Middle frontal gyrus (tissue), 1 donor: ENCODE measurements at regions not wholly inside any gene's neighbourhood (a gene's known extent, or its start where the extent isn't known, plus 50 kb on each side); places are given as distances from the start of the nearest gene placed in this dataset.
"Not testable (repeated sequence)": the region's sequence is repeated elsewhere in the genome, so short reads cannot be mapped to it uniquely, and the experiment has no call there.

Source experiments
- DNase-seq: peaks from one replicate; pipeline ENCODE4 v3.0.0-alpha.2; 2015; ENCODE audit warnings: low spot score; ENCODE audit errors: extremely low spot score

- no peak for DNase-seq
Measured at GRCh38 chr2:234249873-234250272, 199.4 kb downstream of the SPP2 start.

GRCh38 chr2:234249034-234249735 lies 198.7 kb downstream of the SPP2 start:
- DNase-seq = no peak

- DNase-seq = not testable (repeated sequence)
Measured at GRCh38 chr2:234248213-234248710, 197.8 kb downstream of the SPP2 start.

- DNase-seq = no peak
Measured at GRCh38 chr2:234247453-234248180, 197.1 kb downstream of the SPP2 start.

DNA sequence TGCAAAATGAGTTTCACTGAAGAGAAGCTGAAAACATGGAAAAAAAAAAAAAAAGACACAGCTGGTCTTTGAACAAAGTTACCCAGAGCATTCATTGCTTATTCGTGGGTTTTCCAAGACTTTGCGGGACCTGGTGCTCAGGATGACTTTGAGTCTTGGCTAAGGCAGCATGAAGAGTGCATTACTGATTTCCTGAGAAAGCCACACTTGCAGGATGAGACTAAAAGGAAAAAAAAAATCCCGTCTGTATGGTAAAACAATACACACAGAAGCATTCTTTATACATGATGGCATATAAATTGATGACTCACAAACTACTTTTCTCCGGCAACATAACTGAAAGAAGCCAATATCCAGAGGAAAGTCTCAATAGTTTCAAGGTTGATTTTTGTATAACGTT lies 195.4 kb downstream of the SPP2 start:
- DNase-seq = no peak

DNA sequence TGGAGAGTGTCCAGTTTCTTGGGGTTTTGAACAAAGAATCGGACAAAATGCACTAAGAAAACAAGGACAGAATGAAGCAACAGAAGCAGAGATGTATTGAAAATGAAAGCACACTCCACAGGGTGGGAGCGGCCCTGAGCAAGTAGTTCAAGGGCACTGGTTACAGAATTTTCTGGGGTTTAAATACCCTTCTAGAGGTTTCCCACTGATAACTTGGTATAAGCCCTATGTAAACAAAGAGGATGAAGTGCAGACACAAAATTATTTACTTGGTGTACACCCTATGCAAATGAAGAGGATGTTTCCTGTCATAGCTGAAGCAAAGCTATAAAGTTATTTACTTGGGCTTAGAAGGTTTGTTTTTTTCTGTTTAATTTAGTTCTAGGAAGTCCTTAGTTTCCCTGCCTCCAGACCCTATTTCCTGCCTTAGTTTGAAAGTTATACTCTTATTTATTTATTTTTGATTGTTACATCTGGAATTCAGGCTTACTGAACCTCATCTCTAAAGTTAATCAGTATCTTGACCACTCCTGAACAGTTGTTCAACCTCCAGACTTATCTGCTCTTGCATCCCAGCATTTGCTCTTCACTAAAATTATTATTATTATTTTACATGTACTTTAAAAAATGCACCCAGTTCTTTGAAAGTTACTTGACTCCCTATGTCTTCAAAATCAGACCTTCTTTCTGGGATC lies 193.5 kb downstream of the SPP2 start:
- no peak for DNase-seq

- no peak for DNase-seq
Measured at GRCh38 chr2:234242459-234242836, 191.9 kb downstream of the SPP2 start.

DNA sequence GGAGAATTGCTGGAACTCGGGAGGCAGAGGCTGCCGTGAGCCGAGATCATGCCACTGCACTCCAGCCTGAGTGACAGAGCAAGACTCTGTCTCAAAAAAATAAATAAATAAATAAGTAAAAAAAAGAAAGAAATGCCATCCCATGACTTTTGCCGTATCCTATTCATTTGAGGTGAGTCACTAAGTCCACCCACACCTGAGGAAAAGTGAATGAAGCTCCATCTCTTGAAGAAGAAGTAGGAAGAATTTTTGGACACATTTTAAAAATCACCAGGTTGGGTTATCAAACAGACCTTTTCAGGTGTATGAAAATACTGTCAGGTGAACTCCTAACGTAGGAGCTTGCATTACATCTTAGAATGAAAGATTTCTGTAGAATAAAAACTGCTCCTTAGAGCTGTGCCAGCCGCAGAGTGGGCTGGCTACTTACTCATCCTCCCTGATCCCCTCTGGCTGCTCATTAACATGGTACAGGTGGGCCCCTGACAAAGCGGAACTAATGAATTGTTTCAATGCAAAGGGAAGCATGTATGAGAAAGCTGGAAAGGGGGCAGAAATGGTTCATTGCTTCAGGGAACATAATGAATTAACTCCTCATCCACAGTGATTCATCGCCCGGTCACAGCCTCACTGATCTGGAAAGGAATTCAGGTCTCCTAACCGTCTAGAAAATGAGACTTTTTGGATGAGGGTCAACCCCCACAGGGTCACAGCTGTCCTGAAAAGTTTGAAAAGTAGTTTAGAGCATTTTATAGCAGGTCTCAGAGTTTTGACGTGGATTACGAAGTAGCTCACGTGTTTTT lies 191.4 kb downstream of the SPP2 start:
- DNase-seq = no peak

GRCh38 chr2:234240917-234241316 lies 190.4 kb downstream of the SPP2 start:
- no peak for DNase-seq

GRCh38 chr2:234235191-234235590 lies 184.7 kb downstream of the SPP2 start:
- DNase-seq = no peak

DNA sequence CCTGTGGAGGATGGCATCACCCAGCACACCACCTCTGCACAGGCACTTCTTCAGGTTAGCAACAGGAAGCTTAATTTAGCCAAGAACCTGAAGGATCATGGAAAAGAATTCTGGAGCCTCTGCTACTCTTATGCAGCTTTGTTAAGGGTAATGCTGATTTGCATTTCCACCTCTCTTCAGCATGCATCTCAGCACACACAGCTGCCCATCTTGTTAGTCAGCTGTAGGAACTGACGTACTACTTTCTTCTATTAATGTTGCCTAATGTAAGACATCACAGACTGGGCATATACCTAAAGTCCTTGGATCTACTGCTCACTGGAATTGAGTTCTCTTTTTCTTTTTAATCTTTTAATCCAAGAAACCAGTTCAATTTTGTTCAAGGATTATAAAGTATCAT lies 181.0 kb downstream of the SPP2 start:
- DNase-seq = no peak

GRCh38 chr2:234219046-234219310 lies 168.5 kb downstream of the SPP2 start:
- no peak for DNase-seq

- no peak for DNase-seq
Measured at GRCh38 chr2:234218266-234219045, 168.0 kb downstream of the SPP2 start.

DNA sequence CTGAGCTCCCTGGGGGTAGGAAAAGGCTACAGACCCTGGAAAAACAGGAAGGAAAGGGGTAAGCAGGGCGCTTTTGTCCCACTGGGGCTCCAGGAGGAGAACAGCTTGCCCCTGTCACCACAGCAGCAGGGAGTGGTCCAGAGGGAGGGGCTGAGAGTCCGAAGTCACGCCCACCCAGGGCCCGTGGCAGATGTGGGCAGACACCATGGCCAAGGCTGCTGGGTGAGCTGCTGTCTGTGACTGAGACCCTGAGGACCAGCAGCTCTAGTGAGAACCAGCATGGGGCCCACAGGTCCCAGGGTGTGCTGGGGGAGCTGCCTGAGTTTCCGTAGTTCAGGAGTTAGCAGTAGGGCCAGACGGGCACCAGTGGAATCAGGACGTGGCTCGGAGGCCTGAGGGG lies 162.0 kb downstream of the SPP2 start:
- DNase-seq = no peak

DNA sequence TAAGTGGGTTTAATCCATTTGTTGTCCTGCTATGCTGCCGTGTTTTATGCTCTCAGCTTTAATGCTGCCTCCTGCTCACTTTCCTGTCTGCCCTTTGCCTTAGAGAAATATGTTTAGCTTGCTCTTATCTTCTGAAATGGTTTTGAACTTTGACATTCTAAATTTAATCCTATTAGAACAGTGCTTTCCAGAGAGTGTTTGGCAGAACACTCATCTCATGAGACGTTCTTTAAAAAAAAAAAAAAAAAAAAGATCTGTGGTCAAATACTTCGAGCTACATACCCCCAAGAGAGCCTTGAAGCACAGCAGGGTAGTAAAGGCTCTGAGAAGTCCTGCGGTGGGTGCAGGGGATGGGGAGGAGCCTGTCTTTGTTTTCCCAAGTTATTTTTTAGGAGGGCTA lies 161.3 kb downstream of the SPP2 start:
- no peak for DNase-seq

DNA sequence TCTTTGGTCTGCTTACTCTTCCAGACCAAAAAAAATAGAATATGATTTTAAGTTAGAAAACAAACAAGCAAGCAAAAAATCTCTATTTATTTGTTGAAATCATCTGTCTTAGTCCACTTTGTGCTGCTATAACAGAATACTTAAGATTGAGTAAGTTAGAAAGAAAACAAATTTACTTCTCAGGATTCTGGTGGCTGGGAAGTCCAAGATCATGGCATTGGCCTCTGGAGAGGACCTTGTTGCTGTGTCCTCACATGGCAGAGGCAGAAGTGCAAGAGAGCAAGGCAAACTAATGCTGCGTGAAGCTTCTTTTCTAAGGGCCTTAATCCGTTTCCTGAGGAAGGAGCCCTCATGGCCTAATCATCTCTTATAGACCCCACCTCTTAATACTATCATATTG lies 156.2 kb downstream of the SPP2 start:
- DNase-seq = no peak

GRCh38 chr2:234204480-234204879 lies 154.0 kb downstream of the SPP2 start:
- no peak for DNase-seq

DNA sequence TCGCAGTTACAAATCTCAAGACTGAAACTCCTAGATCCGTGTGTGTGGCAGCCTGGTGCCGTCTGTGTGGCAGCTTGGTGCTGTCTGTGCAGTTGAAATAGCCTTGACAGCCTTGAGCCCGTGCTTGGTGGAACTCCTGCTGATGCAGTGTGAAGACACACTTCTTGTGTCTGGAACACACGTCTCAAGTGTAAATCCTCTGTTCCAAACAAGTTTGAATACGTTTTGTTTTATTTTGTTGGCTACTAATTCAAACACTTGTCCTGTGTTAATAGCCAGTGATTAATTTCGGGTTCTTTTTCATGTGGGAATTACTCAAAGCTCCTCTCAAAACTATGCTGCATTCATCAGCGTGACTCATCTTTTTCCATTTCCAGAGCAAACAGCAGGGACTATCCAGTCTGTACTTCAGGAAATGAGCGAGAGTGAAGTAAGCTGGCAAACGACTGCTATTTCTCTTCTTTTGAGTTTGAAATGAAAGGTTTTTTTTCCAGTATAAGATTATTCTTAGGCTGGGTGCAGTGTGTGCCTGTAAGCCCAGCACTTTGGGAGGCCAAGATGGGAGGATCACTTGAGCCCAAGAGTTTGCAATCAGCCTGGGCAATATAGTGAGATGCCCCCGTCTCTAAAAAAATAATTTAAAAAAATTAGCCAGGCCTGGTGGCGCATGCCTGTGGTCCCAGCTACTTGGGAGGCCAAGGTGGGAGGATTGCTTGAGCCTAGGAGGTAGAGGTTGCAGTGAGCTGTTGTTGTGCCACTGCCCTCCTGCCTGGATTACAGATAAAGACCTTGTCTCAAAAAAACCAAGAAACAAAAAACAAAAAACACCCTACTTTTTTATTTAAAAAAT lies 152.9 kb downstream of the SPP2 start:
- peak; percentile 12 for DNase-seq

GRCh38 chr2:234202601-234203000 lies 152.1 kb downstream of the SPP2 start:
- DNase-seq = no peak

DNA sequence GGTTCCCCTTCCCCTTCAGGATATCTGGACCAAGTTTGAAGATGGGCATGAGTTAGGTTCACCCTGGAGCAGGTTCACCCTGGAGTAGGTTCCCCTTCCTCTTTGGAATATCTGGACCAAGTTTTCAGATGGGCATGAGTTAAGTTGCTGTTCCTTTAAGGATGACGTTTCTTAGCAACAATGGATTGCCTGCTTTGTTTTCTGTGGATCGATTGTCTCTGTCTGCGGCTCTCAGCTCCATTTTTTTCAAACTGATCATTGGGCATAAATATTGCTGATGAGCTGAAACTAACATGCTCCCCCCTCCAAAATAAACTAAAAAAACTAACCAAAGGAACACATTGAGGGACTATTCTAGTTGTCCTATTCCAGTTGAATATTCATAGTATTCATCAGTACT lies 149.5 kb downstream of the SPP2 start:
- no peak for DNase-seq
